CD4-positive, alpha-beta memory T cell (primary cell): ENCODE measurements at regions not wholly inside any gene's neighbourhood (a gene's known extent, or its start where the extent isn't known, plus 50 kb on each side); places are given as distances from the start of the nearest gene placed in this dataset.

Experiments
- CTCF ChIA-PET: fragments of 350-600 bp; sonication (Branson Sonifier 250); formaldehyde crosslinking; loops from one replicate; lab custom pipeline; 2021; ENCODE audit warnings: inconsistent platforms; ENCODE audit not compliant: partially characterized antibody; lab: Charles Lee
- POLR2A ChIA-PET: fragments of 350-600 bp; sonication (Branson Sonifier 250); formaldehyde crosslinking; loops from one replicate; lab custom pipeline; 2021; ENCODE audit not compliant: partially characterized antibody; lab: Charles Lee
- DNase-seq, 5 donors: peaks; one replicate each; pipeline versions ENCODE4 v3.0.0 to v3.0.0-alpha.2; 2020 to 2022; ENCODE audit warnings: mixed read lengths in 1 of 5
- H3K27ac ChIP-seq: one replicate; pipeline ENCODE4 v1.7.0; 2013; ENCODE audit warnings: low read depth, low read length
- H3K27me3 ChIP-seq: 2 replicates; pipeline ENCODE4 v1.7.0; 2013; ENCODE audit warnings: mild to moderate bottlenecking, low read length, moderate library complexity; ENCODE audit not compliant: insufficient read depth
- H3K36me3 ChIP-seq: 2 replicates; pipeline ENCODE4 v1.7.0; 2013; ENCODE audit warnings: mild to moderate bottlenecking, low read length, moderate library complexity; ENCODE audit not compliant: insufficient read depth
- H3K4me1 ChIP-seq: 2 replicates; pipeline ENCODE4 v1.7.0; 2013; ENCODE audit warnings: mild to moderate bottlenecking, low read length, moderate library complexity; ENCODE audit not compliant: insufficient read depth
- H3K4me3 ChIP-seq, 2 donors: one replicate each; pipeline ENCODE4 v1.7.0; 2013; ENCODE audit warnings: low read length in 2 of 2, mild to moderate bottlenecking in 1 of 2
- H3K9me3 ChIP-seq, 2 donors: one replicate each; pipeline ENCODE4 v1.7.0; 2013; ENCODE audit warnings: low read length in 2 of 2, control low read depth in 1 of 2; ENCODE audit not compliant: control insufficient read depth in 1 of 2
- H3K27ac Mint-ChIP-seq, 7 donors: one replicate each; pipeline ENCODE4 v1.8.0; 2020 to 2021; ENCODE audit warnings: mixed read lengths in 7 of 7, mild to moderate bottlenecking in 6 of 7, inconsistent platforms in 3 of 7, moderate library complexity in 3 of 7
- H3K27me3 Mint-ChIP-seq, 2 donors: one replicate each; pipeline ENCODE4 v1.8.0; 2020 to 2021; ENCODE audit warnings: mixed read lengths in 2 of 2
- H3K36me3 Mint-ChIP-seq, 2 donors: one replicate each; pipeline ENCODE4 v1.8.0; 2020 to 2021; ENCODE audit warnings: mixed read lengths in 2 of 2, inconsistent platforms in 1 of 2, mild to moderate bottlenecking in 1 of 2
- H3K4me1 Mint-ChIP-seq, 4 donors: one replicate each; pipeline ENCODE4 v1.8.0; 2020 to 2021; ENCODE audit warnings: mixed read lengths in 4 of 4, mild to moderate bottlenecking in 1 of 4
- H3K4me3 Mint-ChIP-seq, 8 donors: one replicate each; pipeline ENCODE4 v1.8.0; 2020 to 2021; ENCODE audit warnings: mixed read lengths in 8 of 8, mild to moderate bottlenecking in 7 of 8, moderate library complexity in 6 of 8, inconsistent platforms in 3 of 8
- H3K9me3 Mint-ChIP-seq, 8 donors: one replicate each; pipeline ENCODE4 v1.8.0; 2020 to 2021; ENCODE audit warnings: mixed read lengths in 8 of 8, mild to moderate bottlenecking in 5 of 8, inconsistent platforms in 3 of 8, moderate library complexity in 1 of 8
- intact Hi-C: fragments of 100-400 bp; cut with micrococcal nuclease; formaldehyde crosslinking; loops from one replicate; pipeline ENCODE4 v1.15.1; 2023

GRCh38 chr1:219755234-219755633 is 142.3 kb upstream of the ZC3H11B start:
- Histone ChIP-seq H3K9me3 (no peaks in the 10 kb centered on the region), H3K27ac (no peak overlapping the region), H3K4me1 (no peaks in the 10 kb centered on the region), H3K4me3 (no peak overlapping the region), H3K27me3 (no peaks in the 10 kb centered on the region), H3K36me3 (no peaks in the 10 kb centered on the region)
- H3K36me3 Mint-ChIP-seq, result no peaks in the 10 kb centered on the region
- CTCF ChIA-PET, result no interaction called here
- DNase-seq, result no peak
- peaks cover 0 to 13% (median 0%) of the 10 kb centered on the region in 8 donors for H3K9me3 Mint-ChIP-seq
- no peak overlapping the region for H3K4me3 Mint-ChIP-seq
- intact Hi-C loops, result no loop called here
- no peaks in the 10 kb centered on the region for H3K4me1 Mint-ChIP-seq
- H3K27me3 Mint-ChIP-seq, result peaks cover 0 to 1% of the 10 kb centered on the region in 2 donors
- H3K27ac Mint-ChIP-seq, result no peak overlapping the region
- POLR2A ChIA-PET, result no interaction called here

GRCh38 chr1:219754767-219755166 is 141.9 kb upstream of the ZC3H11B start:
- CTCF ChIA-PET, result no interaction called here
- H3K27ac Mint-ChIP-seq, result no peak overlapping the region
- H3K4me1 Mint-ChIP-seq, result no peaks in the 10 kb centered on the region
- Histone ChIP-seq H3K36me3 (no peaks in the 10 kb centered on the region), H3K27ac (no peak overlapping the region), H3K27me3 (no peaks in the 10 kb centered on the region), H3K4me3 (no peak overlapping the region), H3K4me1 (no peaks in the 10 kb centered on the region), H3K9me3 (no peaks in the 10 kb centered on the region)
- peaks cover 0 to 13% (median 0%) of the 10 kb centered on the region in 8 donors for H3K9me3 Mint-ChIP-seq
- H3K27me3 Mint-ChIP-seq, result peaks cover 0 to 1% of the 10 kb centered on the region in 2 donors
- no peak for DNase-seq
- no peaks in the 10 kb centered on the region for H3K36me3 Mint-ChIP-seq
- POLR2A ChIA-PET, result no interaction called here
- intact Hi-C loops, result no loop called here
- H3K4me3 Mint-ChIP-seq, result no peak overlapping the region

GRCh38 chr1:219753914-219754313 is 141.0 kb upstream of the ZC3H11B start:
- peaks cover 0 to 13% (median 0%) of the 10 kb centered on the region in 8 donors for H3K9me3 Mint-ChIP-seq
- no peak overlapping the region for H3K27ac ChIP-seq
- intact Hi-C loops, result no loop called here
- no peak for DNase-seq
- H3K27me3 ChIP-seq, result no peaks in the 10 kb centered on the region
- no peaks in the 10 kb centered on the region for H3K9me3 ChIP-seq
- H3K4me1 Mint-ChIP-seq, result no peaks in the 10 kb centered on the region
- H3K36me3 Mint-ChIP-seq, result no peaks in the 10 kb centered on the region
- no peak overlapping the region for H3K4me3 ChIP-seq
- no peak overlapping the region for H3K27ac Mint-ChIP-seq
- H3K4me1 ChIP-seq, result no peaks in the 10 kb centered on the region
- H3K36me3 ChIP-seq, result no peaks in the 10 kb centered on the region
- CTCF ChIA-PET, result no interaction called here
- no peak overlapping the region for H3K4me3 Mint-ChIP-seq
- no peaks in the 10 kb centered on the region for H3K27me3 Mint-ChIP-seq
- POLR2A ChIA-PET, result no interaction called here

- DNase-seq, result no peak
- no peaks in the 10 kb centered on the region for H3K9me3 ChIP-seq
- no peaks in the 10 kb centered on the region for H3K27me3 ChIP-seq
- intact Hi-C loops, result no loop called here
- no peaks in the 10 kb centered on the region for H3K4me1 Mint-ChIP-seq
- H3K36me3 Mint-ChIP-seq, result no peaks in the 10 kb centered on the region
- POLR2A ChIA-PET, result no interaction called here
- CTCF ChIA-PET, result no interaction called here
- no peak overlapping the region for H3K4me3 ChIP-seq
- H3K27me3 Mint-ChIP-seq, result no peaks in the 10 kb centered on the region
- no peak overlapping the region for H3K27ac ChIP-seq
- H3K36me3 ChIP-seq, result no peaks in the 10 kb centered on the region
- H3K9me3 Mint-ChIP-seq, result peaks cover 0 to 13% (median 2%) of the 10 kb centered on the region in 8 donors
- no peaks in the 10 kb centered on the region for H3K4me1 ChIP-seq
- no peak overlapping the region for H3K27ac Mint-ChIP-seq
- no peak overlapping the region for H3K4me3 Mint-ChIP-seq
Observed at GRCh38 chr1:219752645-219753044, 139.7 kb upstream of the ZC3H11B start.

- no peak overlapping the region for H3K4me3 Mint-ChIP-seq
- ChIA-PET POLR2A (no interaction called here), CTCF (no interaction called here)
- Histone ChIP-seq H3K9me3 (no peaks in the 10 kb centered on the region), H3K27me3 (no peaks in the 10 kb centered on the region), H3K36me3 (no peaks in the 10 kb centered on the region), H3K4me3 (no peak overlapping the region), H3K27ac (no peak overlapping the region), H3K4me1 (no peaks in the 10 kb centered on the region)
- no peaks in the 10 kb centered on the region for H3K4me1 Mint-ChIP-seq
- H3K27ac Mint-ChIP-seq, result no peak overlapping the region
- peaks cover 0 to 12% (median 1%) of the 10 kb centered on the region in 8 donors for H3K9me3 Mint-ChIP-seq
- intact Hi-C loops, result no loop called here
- no peaks in the 10 kb centered on the region for H3K36me3 Mint-ChIP-seq
- H3K27me3 Mint-ChIP-seq, result no peaks in the 10 kb centered on the region
- DNase-seq, result no peak
Observed at GRCh38 chr1:219751870-219752507, 139.1 kb upstream of the ZC3H11B start.

- Histone ChIP-seq H3K4me1 (no peaks in the 10 kb centered on the region), H3K36me3 (no peaks in the 10 kb centered on the region), H3K27ac (no peak overlapping the region), H3K27me3 (no peaks in the 10 kb centered on the region), H3K9me3 (no peaks in the 10 kb centered on the region), H3K4me3 (no peak overlapping the region)
- DNase-seq, result no peak
- H3K27me3 Mint-ChIP-seq, result no peaks in the 10 kb centered on the region
- POLR2A ChIA-PET, result no interaction called here
- H3K9me3 Mint-ChIP-seq, result peaks cover 0 to 12% (median 0%) of the 10 kb centered on the region in 8 donors
- H3K36me3 Mint-ChIP-seq, result no peaks in the 10 kb centered on the region
- CTCF ChIA-PET, result no interaction called here
- intact Hi-C loops, result no loop called here
- no peaks in the 10 kb centered on the region for H3K4me1 Mint-ChIP-seq
- H3K27ac Mint-ChIP-seq, result no peak overlapping the region
- H3K4me3 Mint-ChIP-seq, result no peak overlapping the region
Observed at GRCh38 chr1:219749370-219749769, 136.5 kb upstream of the ZC3H11B start.

- intact Hi-C loops, result no loop called here
- H3K36me3 ChIP-seq, result no peaks in the 10 kb centered on the region
- no peak for DNase-seq
- Mint-ChIP-seq H3K4me3 (no peak overlapping the region), H3K36me3 (no peaks in the 10 kb centered on the region), H3K9me3 (peaks cover 0 to 7% (median 1%) of the 10 kb centered on the region in 8 donors), H3K4me1 (no peaks in the 10 kb centered on the region), H3K27ac (no peak overlapping the region), H3K27me3 (no peaks in the 10 kb centered on the region)
- H3K27me3 ChIP-seq, result no peaks in the 10 kb centered on the region
- H3K4me3 ChIP-seq, result no peak overlapping the region
- ChIA-PET CTCF (no interaction called here), POLR2A (no interaction called here)
- H3K4me1 ChIP-seq, result no peaks in the 10 kb centered on the region
- no peaks in the 10 kb centered on the region for H3K9me3 ChIP-seq
- H3K27ac ChIP-seq, result no peak overlapping the region
Observed at GRCh38 chr1:219746141-219746540, 133.2 kb upstream of the ZC3H11B start.
